ENCODE measurements at regions not wholly inside any gene's neighbourhood (a gene's known extent, or its start where the extent isn't known, plus 50 kb on each side); places are given as distances from the start of the nearest gene placed in this dataset.

GRCh38 chr2:8235419-8235818, 446.4 kb upstream of the ID2 start:
- no peaks in the 10 kb centered on the region for H3K4me1 ChIP-seq (ENCODE audit: control insufficient read depth, insufficient read depth, low read length, poor library complexity, severe bottlenecking)
- no peaks in the 10 kb centered on the region for H3K9me3 ChIP-seq (ENCODE audit: control insufficient read depth, low read length)
- no peak overlapping the region for H3K4me3 ChIP-seq (ENCODE audit: extremely low read depth, insufficient read depth, low read length, poor library complexity, severe bottlenecking)
- 89 to 100% methylated on average over 1 of the region's 1 CpG for WGBS, 2 experiments (ENCODE audit: insufficient coverage in 2 of 2)
- H3K27ac ChIP-seq (ENCODE audit: low read depth, low read length, severe bottlenecking) = no peak overlapping the region
- no peaks in the 10 kb centered on the region for H3K36me3 ChIP-seq (ENCODE audit: control insufficient read depth, insufficient read depth, low read length)

GRCh38 chr2:8236391-8236790, 445.5 kb upstream of the ID2 start:
- Histone ChIP-seq H3K4me3 (ENCODE audit: extremely low read depth, insufficient read depth, low read length, poor library complexity, severe bottlenecking) (no peak overlapping the region), H3K27ac (ENCODE audit: low read depth, low read length, severe bottlenecking) (no peak overlapping the region), H3K4me1 (ENCODE audit: control insufficient read depth, insufficient read depth, low read length, poor library complexity, severe bottlenecking) (no peaks in the 10 kb centered on the region), H3K36me3 (ENCODE audit: control insufficient read depth, insufficient read depth, low read length) (no peaks in the 10 kb centered on the region), H3K9me3 (ENCODE audit: control insufficient read depth, low read length) (no peaks in the 10 kb centered on the region)
- WGBS, 2 experiments (ENCODE audit: insufficient coverage in 2 of 2) = 100% methylated on average over 2 of the region's 2 CpGs

DNA sequence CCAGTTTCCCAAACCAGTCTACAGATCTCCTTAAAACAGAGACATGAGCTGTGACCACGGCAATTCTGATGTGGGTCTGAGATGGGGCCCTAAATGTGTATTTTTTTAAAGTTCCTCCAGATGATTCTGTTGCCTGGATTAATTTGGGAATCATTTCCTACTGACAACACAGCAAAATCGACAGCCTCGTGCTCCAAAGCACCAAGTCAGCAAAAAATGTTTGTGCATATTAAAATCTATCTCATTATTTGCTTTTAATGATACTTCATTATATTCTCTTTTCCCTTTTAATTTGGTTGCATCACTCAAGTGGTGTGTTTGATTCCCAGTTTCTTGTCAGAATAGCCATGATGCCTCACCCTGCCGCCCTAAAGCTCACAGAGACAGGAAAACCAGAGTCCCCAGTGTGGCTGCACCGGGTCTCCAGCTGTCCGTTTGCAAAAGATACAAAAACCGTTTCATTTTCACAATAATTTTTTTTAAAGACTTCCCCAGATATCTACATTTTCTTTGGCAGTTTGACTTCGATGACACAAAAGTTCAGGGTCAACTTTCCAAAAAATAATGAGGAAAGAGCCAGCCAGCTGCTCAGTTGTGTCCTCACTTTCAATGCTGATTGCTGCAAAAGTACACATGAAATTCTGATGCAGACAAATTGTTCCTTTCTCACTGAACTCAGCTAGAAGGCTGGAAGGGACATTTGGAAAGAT, 443.2 kb upstream of the ID2 start:
- Histone ChIP-seq H3K9me3 (ENCODE audit: control insufficient read depth, low read length) (peaks cover 4% of the 10 kb centered on the region), H3K4me1 (ENCODE audit: control insufficient read depth, insufficient read depth, low read length, poor library complexity, severe bottlenecking) (no peaks in the 10 kb centered on the region), H3K27ac (ENCODE audit: low read depth, low read length, severe bottlenecking) (no peak overlapping the region), H3K4me3 (ENCODE audit: extremely low read depth, insufficient read depth, low read length, poor library complexity, severe bottlenecking) (no peak overlapping the region), H3K36me3 (ENCODE audit: control insufficient read depth, insufficient read depth, low read length) (no peaks in the 10 kb centered on the region)
- 81 to 86% methylated on average over 6 of the region's 8 CpGs for WGBS, 2 experiments (ENCODE audit: insufficient coverage in 2 of 2)

- 22% methylated on average over 4 to 5 of the region's 5 CpGs for WGBS, 2 experiments (ENCODE audit: insufficient coverage in 2 of 2)
- H3K4me3 ChIP-seq (ENCODE audit: extremely low read depth, insufficient read depth, low read length, poor library complexity, severe bottlenecking) = no peak overlapping the region
- H3K4me1 ChIP-seq (ENCODE audit: control insufficient read depth, insufficient read depth, low read length, poor library complexity, severe bottlenecking) = no peaks in the 10 kb centered on the region
- no peaks in the 10 kb centered on the region for H3K36me3 ChIP-seq (ENCODE audit: control insufficient read depth, insufficient read depth, low read length)
- H3K9me3 ChIP-seq (ENCODE audit: control insufficient read depth, low read length) = peaks cover 10% of the 10 kb centered on the region
- H3K27ac ChIP-seq (ENCODE audit: low read depth, low read length, severe bottlenecking) = no peak overlapping the region
These were observed 442.2 kb upstream of the ID2 start for GRCh38 chr2:8239531-8240088.

GRCh38 chr2:8241317-8241716, 440.5 kb upstream of the ID2 start:
- no peak overlapping the region for H3K27ac ChIP-seq (ENCODE audit: low read depth, low read length, severe bottlenecking)
- peaks cover 20% of the 10 kb centered on the region for H3K9me3 ChIP-seq (ENCODE audit: control insufficient read depth, low read length)
- no peak overlapping the region for H3K4me3 ChIP-seq (ENCODE audit: extremely low read depth, insufficient read depth, low read length, poor library complexity, severe bottlenecking)
- H3K4me1 ChIP-seq (ENCODE audit: control insufficient read depth, insufficient read depth, low read length, poor library complexity, severe bottlenecking) = no peaks in the 10 kb centered on the region
- H3K36me3 ChIP-seq (ENCODE audit: control insufficient read depth, insufficient read depth, low read length) = no peaks in the 10 kb centered on the region
- 82 to 85% methylated on average over 2 of the region's 3 CpGs for WGBS, 2 experiments (ENCODE audit: insufficient coverage in 2 of 2)

DNA sequence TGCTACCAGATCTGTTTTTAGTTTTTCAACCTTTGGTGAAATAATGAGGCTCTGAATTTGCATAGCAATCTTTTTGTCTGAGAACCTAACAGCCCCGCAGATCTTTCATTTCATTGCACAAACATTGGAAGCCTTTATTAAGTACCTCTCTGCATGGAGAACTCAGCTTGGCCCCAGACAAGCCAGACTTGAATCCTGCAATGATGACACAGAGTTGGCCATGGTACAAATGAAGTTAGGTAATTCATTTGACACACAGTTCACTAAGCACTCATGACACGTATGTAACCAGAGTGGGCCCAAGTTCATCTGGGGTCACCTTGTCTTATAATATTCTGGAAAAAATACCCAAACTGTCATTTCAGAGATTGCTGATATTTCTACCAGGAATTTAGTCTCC, 439.1 kb upstream of the ID2 start:
- H3K4me3 ChIP-seq (ENCODE audit: extremely low read depth, insufficient read depth, low read length, poor library complexity, severe bottlenecking) = no peak overlapping the region
- no peak overlapping the region for H3K27ac ChIP-seq (ENCODE audit: low read depth, low read length, severe bottlenecking)
- H3K4me1 ChIP-seq (ENCODE audit: control insufficient read depth, insufficient read depth, low read length, poor library complexity, severe bottlenecking) = no peaks in the 10 kb centered on the region
- WGBS, 2 experiments (ENCODE audit: insufficient coverage in 2 of 2) = no CpG with 5 or more reads among the region's 2 CpGs
- H3K36me3 ChIP-seq (ENCODE audit: control insufficient read depth, insufficient read depth, low read length) = no peaks in the 10 kb centered on the region
- H3K9me3 ChIP-seq (ENCODE audit: control insufficient read depth, low read length) = peaks cover 20% of the 10 kb centered on the region

GRCh38 chr2:8243748-8244400, 438.0 kb upstream of the ID2 start:
- Histone ChIP-seq H3K4me3 (ENCODE audit: extremely low read depth, insufficient read depth, low read length, poor library complexity, severe bottlenecking) (no peak overlapping the region), H3K9me3 (ENCODE audit: control insufficient read depth, low read length) (peaks cover 20% of the 10 kb centered on the region), H3K4me1 (ENCODE audit: control insufficient read depth, insufficient read depth, low read length, poor library complexity, severe bottlenecking) (no peaks in the 10 kb centered on the region), H3K36me3 (ENCODE audit: control insufficient read depth, insufficient read depth, low read length) (no peaks in the 10 kb centered on the region), H3K27ac (ENCODE audit: low read depth, low read length, severe bottlenecking) (no peak overlapping the region)
- 95 to 100% methylated on average over 2 to 3 of the region's 5 CpGs for WGBS, 2 experiments (ENCODE audit: insufficient coverage in 2 of 2)

- Histone ChIP-seq H3K36me3 (ENCODE audit: control insufficient read depth, insufficient read depth, low read length) (no peaks in the 10 kb centered on the region), H3K4me1 (ENCODE audit: control insufficient read depth, insufficient read depth, low read length, poor library complexity, severe bottlenecking) (no peaks in the 10 kb centered on the region), H3K4me3 (ENCODE audit: extremely low read depth, insufficient read depth, low read length, poor library complexity, severe bottlenecking) (no peak overlapping the region), H3K27ac (ENCODE audit: low read depth, low read length, severe bottlenecking) (no peak overlapping the region), H3K9me3 (ENCODE audit: control insufficient read depth, low read length) (peaks cover 20% of the 10 kb centered on the region)
- 89 to 100% methylated on average over 1 to 2 of the region's 2 CpGs for WGBS, 2 experiments (ENCODE audit: insufficient coverage in 2 of 2)
These were observed 437.2 kb upstream of the ID2 start for GRCh38 chr2:8244639-8245038.

DNA sequence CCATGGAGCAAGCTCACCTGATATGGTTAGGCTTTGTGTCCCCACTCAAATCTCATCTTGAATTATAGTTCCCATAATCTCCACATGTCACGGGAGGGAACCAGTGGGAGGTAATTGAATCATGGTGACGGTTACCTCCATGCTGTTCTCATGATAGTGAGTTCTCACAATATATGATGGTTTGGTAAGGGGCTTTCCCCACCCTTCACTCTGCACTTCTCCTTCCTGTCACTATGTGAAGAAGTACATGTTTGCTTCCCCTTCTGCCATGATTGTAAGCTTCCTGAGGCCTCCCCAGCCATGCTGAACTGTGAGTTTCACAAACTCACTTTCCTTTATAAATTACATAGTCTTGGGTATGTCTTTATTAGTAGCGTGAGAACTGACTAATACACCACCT, 435.7 kb upstream of the ID2 start:
- WGBS, 2 experiments (ENCODE audit: insufficient coverage in 2 of 2) = no CpG with 5 or more reads among the region's 3 CpGs
- H3K27ac ChIP-seq (ENCODE audit: low read depth, low read length, severe bottlenecking) = no peak overlapping the region

GRCh38 chr2:8247905-8248622, 433.8 kb upstream of the ID2 start:
- Histone ChIP-seq H3K9me3 (ENCODE audit: control insufficient read depth, low read length) (peaks cover 32% of the 10 kb centered on the region), H3K36me3 (ENCODE audit: control insufficient read depth, insufficient read depth, low read length) (no peaks in the 10 kb centered on the region), H3K27ac (ENCODE audit: low read depth, low read length, severe bottlenecking) (no peak overlapping the region), H3K4me3 (ENCODE audit: extremely low read depth, insufficient read depth, low read length, poor library complexity, severe bottlenecking) (no peak overlapping the region), H3K4me1 (ENCODE audit: control insufficient read depth, insufficient read depth, low read length, poor library complexity, severe bottlenecking) (no peaks in the 10 kb centered on the region)
- 74 to 85% methylated on average over 5 to 9 of the region's 11 CpGs for WGBS, 2 experiments (ENCODE audit: insufficient coverage in 2 of 2)

More for the DNA sequence above, 435.7 kb upstream of the ID2 start:
- Histone ChIP-seq H3K36me3 (ENCODE audit: control insufficient read depth, insufficient read depth, low read length) (no peaks in the 10 kb centered on the region), H3K9me3 (ENCODE audit: control insufficient read depth, low read length) (peaks cover 29% of the 10 kb centered on the region), H3K4me3 (ENCODE audit: extremely low read depth, insufficient read depth, low read length, poor library complexity, severe bottlenecking) (no peak overlapping the region), H3K4me1 (ENCODE audit: control insufficient read depth, insufficient read depth, low read length, poor library complexity, severe bottlenecking) (no peaks in the 10 kb centered on the region)

All from mesodermal cell (in vitro differentiated cells).